ENCODE measurements at regions not wholly inside any gene's neighbourhood (a gene's known extent, or its start where the extent isn't known, plus 50 kb on each side); places are given as distances from the start of the nearest gene placed in this dataset.

GRCh38 chr4:4719436-4719835 is 140.0 kb upstream of the MSX1 start:
- no peak for TF ChIP-seq CTCF (IDR thresholded peaks at IDR 0.05; ENCODE audit: borderline replicate concordance, insufficient read depth, low read depth, low read length)
- no peak overlapping the region for H3K4me3 ChIP-seq (ENCODE audit: low read depth, low read length)

GRCh38 chr4:4717692-4718091 is 141.8 kb upstream of the MSX1 start:
- no peak overlapping the region for H3K4me3 ChIP-seq (ENCODE audit: low read depth, low read length)
- TF ChIP-seq CTCF (IDR thresholded peaks at IDR 0.05; ENCODE audit: borderline replicate concordance, insufficient read depth, low read depth, low read length): no peak

- TF ChIP-seq CTCF (IDR thresholded peaks at IDR 0.05; ENCODE audit: borderline replicate concordance, insufficient read depth, low read depth, low read length): no peak
- no peak overlapping the region for H3K4me3 ChIP-seq (ENCODE audit: low read depth, low read length)
Measured at GRCh38 chr4:4714331-4714730, 145.1 kb upstream of the MSX1 start.

- no peak for TF ChIP-seq CTCF (IDR thresholded peaks at IDR 0.05; ENCODE audit: borderline replicate concordance, insufficient read depth, low read depth, low read length)
- H3K4me3 ChIP-seq (ENCODE audit: low read depth, low read length): no peak overlapping the region
Measured at GRCh38 chr4:4712800-4713528, 146.5 kb upstream of the MSX1 start.

GRCh38 chr4:4711902-4712301 is 147.6 kb upstream of the MSX1 start:
- TF ChIP-seq CTCF (IDR thresholded peaks at IDR 0.05; ENCODE audit: borderline replicate concordance, insufficient read depth, low read depth, low read length): no peak
- no peak overlapping the region for H3K4me3 ChIP-seq (ENCODE audit: low read depth, low read length)

GRCh38 chr4:4709736-4710135 is 149.7 kb upstream of the MSX1 start:
- no peak for TF ChIP-seq CTCF (IDR thresholded peaks at IDR 0.05; ENCODE audit: borderline replicate concordance, insufficient read depth, low read depth, low read length)
- no peak overlapping the region for H3K4me3 ChIP-seq (ENCODE audit: low read depth, low read length)

- H3K4me3 ChIP-seq (ENCODE audit: low read depth, low read length): no peak overlapping the region
- TF ChIP-seq CTCF (IDR thresholded peaks at IDR 0.05; ENCODE audit: borderline replicate concordance, insufficient read depth, low read depth, low read length): no peak
Measured at GRCh38 chr4:4704267-4704666, 155.2 kb upstream of the MSX1 start.

Measured in GM12875 (cell line).